ENCODE measurements at regions not wholly inside any gene's neighbourhood (a gene's known extent, or its start where the extent isn't known, plus 50 kb on each side); places are given as distances from the start of the nearest gene placed in this dataset.

DNA sequence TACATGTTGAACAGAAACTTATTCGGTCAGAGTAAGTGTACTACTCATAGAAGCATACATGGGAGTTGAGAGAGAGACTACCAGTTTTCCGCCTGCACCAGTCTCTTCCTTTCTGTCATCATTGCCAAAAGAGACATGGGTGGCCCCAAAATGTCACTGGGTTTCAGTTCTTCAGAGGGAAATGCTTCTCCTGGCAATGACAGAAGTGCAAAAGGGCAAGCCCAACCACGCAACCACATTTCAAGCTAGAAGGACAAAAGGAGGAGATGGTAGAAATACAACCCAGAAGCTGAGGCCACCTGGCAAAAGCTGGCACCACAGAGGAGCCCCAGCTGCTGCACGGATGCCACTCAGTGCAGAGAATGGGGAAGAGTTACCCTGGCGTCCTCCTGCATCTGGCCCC is 320.1 kb downstream of the BCOR start:
- Histone ChIP-seq H3K27ac (ENCODE audit: low read depth in 1 of 2, low read length in 2 of 2) (no peak overlapping the region), H3K27me3 (ENCODE audit: control insufficient read depth in 4 of 4, insufficient read depth in 4 of 4, low read length in 3 of 4) (no peaks in the 10 kb centered on the region), H3K9me3 (ENCODE audit: control insufficient read depth in 4 of 4, low read length in 3 of 4) (peaks cover 0 to 6% (median 0%) of the 10 kb centered on the region in 4 donors), H3K36me3 (ENCODE audit: control insufficient read depth in 4 of 4, insufficient read depth in 3 of 4, low read depth in 1 of 4, low read length in 3 of 4) (no peaks in the 10 kb centered on the region), H3K4me3 (ENCODE audit: low read depth in 1 of 3, low read length in 3 of 3) (no peak overlapping the region), H3K4me1 (ENCODE audit: control insufficient read depth in 4 of 4, insufficient read depth in 4 of 4, low read length in 3 of 4) (no peaks in the 10 kb centered on the region), H3K9ac (ENCODE audit: low read depth in 1 of 2, low read length in 2 of 2) (no peak overlapping the region)
- DNase-seq (ENCODE audit: low spot score), result no peak
- 85% methylated on average over 5 of the region's 5 CpGs for WGBS
- TF ChIP-seq YY1 (IDR thresholded peaks at IDR 0.05), result no peak

DNA sequence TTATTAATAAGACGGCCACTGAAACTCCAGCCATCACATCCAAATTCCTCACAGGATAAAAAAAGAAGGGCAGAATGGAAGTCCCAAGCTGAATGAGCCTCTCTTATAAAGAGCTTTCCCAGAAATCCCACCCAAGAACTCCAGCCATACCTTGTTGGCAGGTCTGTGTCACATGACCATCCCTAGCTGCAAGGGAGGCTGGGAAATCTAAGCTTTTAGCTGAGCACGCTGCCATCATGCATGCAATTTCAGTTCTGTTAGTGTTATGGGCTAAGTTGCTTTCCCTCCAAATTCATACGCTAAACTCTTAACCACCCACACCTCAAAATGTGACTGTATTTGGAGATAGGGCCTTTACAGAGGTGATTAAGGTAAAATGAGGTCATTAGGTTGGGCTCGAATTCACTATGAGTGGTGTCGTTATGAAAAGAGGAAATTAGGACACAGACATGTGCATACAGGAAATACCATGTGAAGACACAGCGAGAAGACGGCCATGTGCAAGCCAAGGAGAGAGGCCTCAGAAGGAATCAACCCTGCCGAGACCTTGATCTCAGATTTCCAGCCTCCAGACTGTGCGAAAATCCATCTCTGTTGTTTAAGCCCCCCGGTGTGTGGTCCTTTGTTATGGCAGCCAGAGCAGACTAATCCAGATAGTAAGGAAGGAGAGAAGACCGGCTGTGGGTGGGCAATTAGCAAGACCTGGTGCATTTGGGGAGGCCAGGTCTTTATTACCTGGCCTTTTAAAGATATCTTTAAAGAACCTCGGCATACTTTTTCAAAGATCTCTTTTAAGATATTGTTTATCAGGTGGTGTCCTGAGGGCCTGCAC is 317.6 kb downstream of the BCOR start:
- Histone ChIP-seq H3K4me1 (ENCODE audit: control insufficient read depth in 4 of 4, insufficient read depth in 4 of 4, low read length in 3 of 4) (no peaks in the 10 kb centered on the region), H3K9me3 (ENCODE audit: control insufficient read depth in 4 of 4, low read length in 3 of 4) (peaks cover 0 to 6% (median 0%) of the 10 kb centered on the region in 4 donors), H3K27me3 (ENCODE audit: control insufficient read depth in 4 of 4, insufficient read depth in 4 of 4, low read length in 3 of 4) (no peaks in the 10 kb centered on the region), H3K9ac (ENCODE audit: low read depth in 1 of 2, low read length in 2 of 2) (no peak overlapping the region), H3K36me3 (ENCODE audit: control insufficient read depth in 4 of 4, insufficient read depth in 3 of 4, low read depth in 1 of 4, low read length in 3 of 4) (no peaks in the 10 kb centered on the region), H3K4me3 (ENCODE audit: low read depth in 1 of 3, low read length in 3 of 3) (no peak overlapping the region), H3K27ac (ENCODE audit: low read depth in 1 of 2, low read length in 2 of 2) (no peak overlapping the region)
- no peak for DNase-seq (ENCODE audit: low spot score)
- 87% methylated on average over 12 of the region's 12 CpGs for WGBS
- TF ChIP-seq, protein P1, sequence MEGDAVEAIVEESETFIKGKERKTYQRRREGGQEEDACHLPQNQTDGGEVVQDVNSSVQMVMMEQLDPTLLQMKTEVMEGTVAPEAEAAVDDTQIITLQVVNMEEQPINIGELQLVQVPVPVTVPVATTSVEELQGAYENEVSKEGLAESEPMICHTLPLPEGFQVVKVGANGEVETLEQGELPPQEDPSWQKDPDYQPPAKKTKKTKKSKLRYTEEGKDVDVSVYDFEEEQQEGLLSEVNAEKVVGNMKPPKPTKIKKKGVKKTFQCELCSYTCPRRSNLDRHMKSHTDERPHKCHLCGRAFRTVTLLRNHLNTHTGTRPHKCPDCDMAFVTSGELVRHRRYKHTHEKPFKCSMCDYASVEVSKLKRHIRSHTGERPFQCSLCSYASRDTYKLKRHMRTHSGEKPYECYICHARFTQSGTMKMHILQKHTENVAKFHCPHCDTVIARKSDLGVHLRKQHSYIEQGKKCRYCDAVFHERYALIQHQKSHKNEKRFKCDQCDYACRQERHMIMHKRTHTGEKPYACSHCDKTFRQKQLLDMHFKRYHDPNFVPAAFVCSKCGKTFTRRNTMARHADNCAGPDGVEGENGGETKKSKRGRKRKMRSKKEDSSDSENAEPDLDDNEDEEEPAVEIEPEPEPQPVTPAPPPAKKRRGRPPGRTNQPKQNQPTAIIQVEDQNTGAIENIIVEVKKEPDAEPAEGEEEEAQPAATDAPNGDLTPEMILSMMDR (IDR thresholded peaks at IDR 0.05; ENCODE audit: low read depth, low read length, missing input control), result no peak
- no peak for TF ChIP-seq NR2F2 (IDR thresholded peaks at IDR 0.05)
- no peak for TF ChIP-seq GABPA (IDR thresholded peaks at IDR 0.05 in 1 of 2, conservative IDR thresholded peaks at IDR 0.05 in 1 of 2)
- TF ChIP-seq SP1 (IDR thresholded peaks at IDR 0.05), result no peak
- no peak for TF ChIP-seq EGR1 (IDR thresholded peaks at IDR 0.05; ENCODE audit: low read depth in 2 of 2)
- TF ChIP-seq, protein P2, sequence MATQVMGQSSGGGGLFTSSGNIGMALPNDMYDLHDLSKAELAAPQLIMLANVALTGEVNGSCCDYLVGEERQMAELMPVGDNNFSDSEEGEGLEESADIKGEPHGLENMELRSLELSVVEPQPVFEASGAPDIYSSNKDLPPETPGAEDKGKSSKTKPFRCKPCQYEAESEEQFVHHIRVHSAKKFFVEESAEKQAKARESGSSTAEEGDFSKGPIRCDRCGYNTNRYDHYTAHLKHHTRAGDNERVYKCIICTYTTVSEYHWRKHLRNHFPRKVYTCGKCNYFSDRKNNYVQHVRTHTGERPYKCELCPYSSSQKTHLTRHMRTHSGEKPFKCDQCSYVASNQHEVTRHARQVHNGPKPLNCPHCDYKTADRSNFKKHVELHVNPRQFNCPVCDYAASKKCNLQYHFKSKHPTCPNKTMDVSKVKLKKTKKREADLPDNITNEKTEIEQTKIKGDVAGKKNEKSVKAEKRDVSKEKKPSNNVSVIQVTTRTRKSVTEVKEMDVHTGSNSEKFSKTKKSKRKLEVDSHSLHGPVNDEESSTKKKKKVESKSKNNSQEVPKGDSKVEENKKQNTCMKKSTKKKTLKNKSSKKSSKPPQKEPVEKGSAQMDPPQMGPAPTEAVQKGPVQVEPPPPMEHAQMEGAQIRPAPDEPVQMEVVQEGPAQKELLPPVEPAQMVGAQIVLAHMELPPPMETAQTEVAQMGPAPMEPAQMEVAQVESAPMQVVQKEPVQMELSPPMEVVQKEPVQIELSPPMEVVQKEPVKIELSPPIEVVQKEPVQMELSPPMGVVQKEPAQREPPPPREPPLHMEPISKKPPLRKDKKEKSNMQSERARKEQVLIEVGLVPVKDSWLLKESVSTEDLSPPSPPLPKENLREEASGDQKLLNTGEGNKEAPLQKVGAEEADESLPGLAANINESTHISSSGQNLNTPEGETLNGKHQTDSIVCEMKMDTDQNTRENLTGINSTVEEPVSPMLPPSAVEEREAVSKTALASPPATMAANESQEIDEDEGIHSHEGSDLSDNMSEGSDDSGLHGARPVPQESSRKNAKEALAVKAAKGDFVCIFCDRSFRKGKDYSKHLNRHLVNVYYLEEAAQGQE (IDR thresholded peaks at IDR 0.05), result no peak
- TF ChIP-seq FOXA1 (IDR thresholded peaks at IDR 0.05), result no peak

DNA sequence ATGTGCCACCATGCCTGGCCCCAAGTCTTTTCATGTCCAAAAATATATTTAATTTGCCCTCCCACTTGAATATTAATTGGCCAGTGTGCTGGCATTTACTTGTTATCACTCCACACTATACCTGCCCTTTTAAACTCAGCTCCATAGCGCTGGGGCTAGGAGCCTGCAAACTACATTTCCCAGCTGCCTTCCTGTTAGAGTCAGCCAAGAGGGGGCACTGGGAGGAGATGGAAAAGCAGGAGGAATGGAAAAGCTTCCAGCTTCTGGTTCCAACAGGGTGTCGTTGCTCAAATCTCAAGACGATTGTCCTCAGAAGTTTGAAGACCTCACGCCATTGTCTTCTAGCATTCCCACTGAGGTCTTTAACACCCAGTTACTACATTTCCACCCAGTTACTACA is 315.5 kb downstream of the BCOR start:
- H3K9me3 ChIP-seq (ENCODE audit: control insufficient read depth in 4 of 4, low read length in 3 of 4), result peaks cover 0 to 6% (median 0%) of the 10 kb centered on the region in 4 donors
- H3K27ac ChIP-seq (ENCODE audit: low read depth in 1 of 2, low read length in 2 of 2), result no peak overlapping the region
- H3K36me3 ChIP-seq (ENCODE audit: control insufficient read depth in 4 of 4, insufficient read depth in 3 of 4, low read depth in 1 of 4, low read length in 3 of 4), result no peaks in the 10 kb centered on the region
- no peak for DNase-seq (ENCODE audit: low spot score)
- WGBS, result 89% methylated on average over 4 of the region's 4 CpGs
- H3K9ac ChIP-seq (ENCODE audit: low read depth in 1 of 2, low read length in 2 of 2), result no peak overlapping the region
- no peak overlapping the region for H3K4me3 ChIP-seq (ENCODE audit: low read depth in 1 of 3, low read length in 3 of 3)
- H3K4me1 ChIP-seq (ENCODE audit: control insufficient read depth in 4 of 4, insufficient read depth in 4 of 4, low read length in 3 of 4), result no peaks in the 10 kb centered on the region
- no peaks in the 10 kb centered on the region for H3K27me3 ChIP-seq (ENCODE audit: control insufficient read depth in 4 of 4, insufficient read depth in 4 of 4, low read length in 3 of 4)
- no peak for TF ChIP-seq GABPA (IDR thresholded peaks at IDR 0.05 in 1 of 2, conservative IDR thresholded peaks at IDR 0.05 in 1 of 2)
- no peak for TF ChIP-seq FOXA1 (IDR thresholded peaks at IDR 0.05)
- no peak for TF ChIP-seq EGR1 (IDR thresholded peaks at IDR 0.05; ENCODE audit: low read depth in 2 of 2)
- TF ChIP-seq YY1 (IDR thresholded peaks at IDR 0.05), result no peak
- TF ChIP-seq HNF4A (conservative IDR thresholded peaks at IDR 0.05), result no peak
- no peak for TF ChIP-seq RXRA (IDR thresholded peaks at IDR 0.05)
- no peak for TF ChIP-seq RAD21 (IDR thresholded peaks at IDR 0.05)
- TF ChIP-seq, protein P3, sequence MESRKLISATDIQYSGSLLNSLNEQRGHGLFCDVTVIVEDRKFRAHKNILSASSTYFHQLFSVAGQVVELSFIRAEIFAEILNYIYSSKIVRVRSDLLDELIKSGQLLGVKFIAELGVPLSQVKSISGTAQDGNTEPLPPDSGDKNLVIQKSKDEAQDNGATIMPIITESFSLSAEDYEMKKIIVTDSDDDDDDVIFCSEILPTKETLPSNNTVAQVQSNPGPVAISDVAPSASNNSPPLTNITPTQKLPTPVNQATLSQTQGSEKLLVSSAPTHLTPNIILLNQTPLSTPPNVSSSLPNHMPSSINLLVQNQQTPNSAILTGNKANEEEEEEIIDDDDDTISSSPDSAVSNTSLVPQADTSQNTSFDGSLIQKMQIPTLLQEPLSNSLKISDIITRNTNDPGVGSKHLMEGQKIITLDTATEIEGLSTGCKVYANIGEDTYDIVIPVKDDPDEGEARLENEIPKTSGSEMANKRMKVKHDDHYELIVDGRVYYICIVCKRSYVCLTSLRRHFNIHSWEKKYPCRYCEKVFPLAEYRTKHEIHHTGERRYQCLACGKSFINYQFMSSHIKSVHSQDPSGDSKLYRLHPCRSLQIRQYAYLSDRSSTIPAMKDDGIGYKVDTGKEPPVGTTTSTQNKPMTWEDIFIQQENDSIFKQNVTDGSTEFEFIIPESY (IDR thresholded peaks at IDR 0.05), result no peak
- TF ChIP-seq SP1 (IDR thresholded peaks at IDR 0.05), result no peak
- TF ChIP-seq JUND (IDR thresholded peaks at IDR 0.05), result no peak
- TF ChIP-seq HNF4G (IDR thresholded peaks at IDR 0.05), result no peak
- no peak for TF ChIP-seq NR2F2 (IDR thresholded peaks at IDR 0.05)
- TF ChIP-seq, protein P4, sequence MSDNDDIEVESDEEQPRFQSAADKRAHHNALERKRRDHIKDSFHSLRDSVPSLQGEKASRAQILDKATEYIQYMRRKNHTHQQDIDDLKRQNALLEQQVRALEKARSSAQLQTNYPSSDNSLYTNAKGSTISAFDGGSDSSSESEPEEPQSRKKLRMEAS (IDR thresholded peaks at IDR 0.05), result no peak
- no peak for TF ChIP-seq FOXA2 (IDR thresholded peaks at IDR 0.05)
- TF ChIP-seq TAF1 (conservative IDR thresholded peaks at IDR 0.05), result no peak
